Psoas muscle (tissue), 7 donors: ENCODE measurements at regions not wholly inside any gene's neighbourhood (a gene's known extent, or its start where the extent isn't known, plus 50 kb on each side); places are given as distances from the start of the nearest gene placed in this dataset.
"Not testable (repeated sequence)": the region's sequence is repeated elsewhere in the genome, so short reads cannot be mapped to it uniquely, and the experiment has no call there.

Source experiments
- ATAC-seq, 4 donors: fragments of 200-7000 bp; cut with Tn5 transposase; one replicate each; pipeline ENCODE4 v1.9.1; 2020; ENCODE audit warnings: moderate library complexity in 3 of 4, mild to moderate bottlenecking in 2 of 4
- DNase-seq, 2 donors: peaks; one replicate each; pipeline ENCODE4 v3.0.0-alpha.2; 2020
- H3K27ac ChIP-seq: fragments of 200-600 bp; one replicate; pipeline ENCODE4 v1.8.0; 2022
- H3K27me3 ChIP-seq, 3 donors: fragments of 200-600 bp in 1 of 3; one replicate each; pipeline versions ENCODE4 v1.6.1 to v1.8.0; 2013 to 2022; ENCODE audit warnings: low read length in 2 of 3, mild to moderate bottlenecking in 2 of 3, moderate library complexity in 1 of 3; ENCODE audit not compliant: insufficient read depth in 3 of 3
- H3K36me3 ChIP-seq, 2 donors: fragments of 200-600 bp in 1 of 2; one replicate each; pipeline versions ENCODE4 v1.6.1 to v1.8.0; 2013 to 2022; ENCODE audit warnings: low read depth in 1 of 2, mild to moderate bottlenecking in 1 of 2, moderate library complexity in 1 of 2; ENCODE audit not compliant: insufficient read depth in 1 of 2
- H3K4me1 ChIP-seq: fragments of 200-600 bp; one replicate; pipeline ENCODE4 v1.8.0; 2022
- H3K4me3 ChIP-seq: fragments of 200-600 bp; one replicate; pipeline ENCODE4 v1.8.0; 2022; ENCODE audit warnings: mild to moderate bottlenecking
- H3K9me3 ChIP-seq: fragments of 200-600 bp; one replicate; pipeline ENCODE4 v1.8.0; 2022
- CTCF ChIP-seq: fragments of 200-600 bp; IDR thresholded peaks from one replicate; pipeline ENCODE4 v1.8.0; 2022; ENCODE audit warnings: antibody characterized with exemption
- WGBS, 3 donors: extraction: QIAGEN DNeasy Blood & Tissue Kit; methylation state at CpG; one replicate each; pipeline versions ENCODE4 v1.1.6 to v1.1.7; 2013; 5-methylcytosine and 5-hydroxymethylcytosine counted together
- intact Hi-C, 2 donors: fragments of 100-400 bp; cut with DNase I; formaldehyde crosslinking; loops; one replicate each; pipeline versions ENCODE4 v1.11.0 to v1.14.2; 2022
- donor health status: healthy with polysubstance abuse.
- donor health status: DM: no; HTN: no; CAD: no; lungs with moderate emphysema.
- donor health status: Bipolar disorder and iron deficiency.
- donor health status: healthy.
- donor health status: DM: yes; HTN: yes; CAD: no.
- donor health status: DM: no; HTN: no; CAD: no.
- donor health status: DM: yes; HTN: yes; CAD: no.

GRCh38 chr15:66866656-66867055, 164.6 kb downstream of the SMAD6 start:
- Histone ChIP-seq H3K36me3 (no peaks in the 10 kb centered on the region), H3K4me1 (no peaks in the 10 kb centered on the region), H3K27ac (no peak overlapping the region), H3K27me3 (peaks cover 0 to 6% (median 0%) of the 10 kb centered on the region in 3 donors), H3K4me3 (no peak overlapping the region), H3K9me3 (no peaks in the 10 kb centered on the region)
- intact Hi-C loops, result no loop called here
- DNase-seq (no peak), ATAC-seq (no peak)
- no peak for TF ChIP-seq CTCF
- WGBS, 3 donors, result 85 to 91% (median 87%) methylated on average over 6 of the region's 6 CpGs

GRCh38 chr15:66868918-66869317, 166.9 kb downstream of the SMAD6 start:
- no peak overlapping the region for H3K27ac ChIP-seq
- DNase-seq, result no peak
- no peak for TF ChIP-seq CTCF
- no peaks in the 10 kb centered on the region for H3K9me3 ChIP-seq
- H3K36me3 ChIP-seq, result no peaks in the 10 kb centered on the region
- peaks cover 0 to 6% (median 0%) of the 10 kb centered on the region in 3 donors for H3K27me3 ChIP-seq
- no peaks in the 10 kb centered on the region for H3K4me1 ChIP-seq
- no peak overlapping the region for H3K4me3 ChIP-seq
- 53 to 65% (median 57%) methylated on average over 1 of the region's 1 CpG for WGBS, 3 donors
- intact Hi-C loops, result no loop called here
- ATAC-seq, result no peak

GRCh38 chr15:66870880-66871388, 168.9 kb downstream of the SMAD6 start:
- intact Hi-C loops, result no loop called here
- Histone ChIP-seq H3K4me3 (no peak overlapping the region), H3K9me3 (no peaks in the 10 kb centered on the region), H3K27me3 (peaks cover 0 to 2% (median 0%) of the 10 kb centered on the region in 3 donors), H3K4me1 (no peaks in the 10 kb centered on the region), H3K36me3 (no peaks in the 10 kb centered on the region), H3K27ac (no peak overlapping the region)
- no peak for DNase-seq
- no peak for ATAC-seq
- no peak for TF ChIP-seq CTCF

- intact Hi-C loops, result no loop called here
- ATAC-seq, result no peak
- Histone ChIP-seq H3K4me1 (peaks cover 1% of the 10 kb centered on the region), H3K4me3 (no peak overlapping the region), H3K36me3 (no peaks in the 10 kb centered on the region), H3K27ac (no peak overlapping the region), H3K27me3 (no peaks in the 10 kb centered on the region), H3K9me3 (no peaks in the 10 kb centered on the region)
- TF ChIP-seq CTCF, result no peak
- no peak for DNase-seq
Observed at GRCh38 chr15:66872405-66872804, 170.4 kb downstream of the SMAD6 start.

- H3K27me3 ChIP-seq, ATAC-seq, H3K27ac ChIP-seq, intact Hi-C loops, H3K4me1 ChIP-seq, H3K4me3 ChIP-seq, H3K36me3 ChIP-seq, H3K9me3 ChIP-seq, DNase-seq: not testable (repeated sequence)
- WGBS, 3 donors, result 61 to 77% (median 76%) methylated on average over 3 of the region's 3 CpGs
Observed at GRCh38 chr15:66873331-66873730, 171.3 kb downstream of the SMAD6 start.
